ENCODE measurements at regions not wholly inside any gene's neighbourhood (a gene's known extent, or its start where the extent isn't known, plus 50 kb on each side); places are given as distances from the start of the nearest gene placed in this dataset.

DNA sequence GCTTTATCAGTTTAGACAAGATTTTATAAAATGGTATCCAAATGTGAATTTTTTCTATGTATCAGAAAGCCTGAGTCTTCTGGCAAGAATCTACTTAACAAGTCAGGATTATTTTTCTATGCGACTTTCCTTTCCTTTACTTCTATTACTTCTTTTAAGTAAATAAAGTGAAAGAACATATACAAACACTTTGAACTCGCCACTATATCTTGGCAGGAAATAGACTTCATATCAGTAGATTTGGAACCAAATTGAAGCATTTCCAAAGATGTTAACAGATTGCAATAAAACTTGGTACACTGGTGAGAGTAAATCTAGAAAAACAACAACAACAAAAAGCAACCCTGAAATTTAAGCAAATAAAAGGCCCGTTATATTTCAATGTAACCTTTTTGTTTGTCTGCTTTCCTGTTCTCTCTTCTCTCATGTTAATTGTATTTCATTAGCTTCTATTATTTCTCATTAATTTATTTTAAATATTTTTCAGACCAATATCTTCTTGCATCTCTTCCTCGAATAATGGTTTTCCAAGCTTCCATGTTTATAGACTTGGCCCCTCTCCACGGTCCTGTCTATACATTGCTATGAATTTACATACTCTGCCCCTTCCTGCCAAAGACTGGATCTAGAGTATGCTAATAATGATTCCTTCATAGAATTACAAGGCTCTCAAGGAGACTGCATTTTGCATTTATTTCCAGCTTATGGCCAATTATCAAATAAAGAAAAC is 843.6 kb downstream of the ADGRL2 start:
- TF ChIP-seq, protein P1, sequence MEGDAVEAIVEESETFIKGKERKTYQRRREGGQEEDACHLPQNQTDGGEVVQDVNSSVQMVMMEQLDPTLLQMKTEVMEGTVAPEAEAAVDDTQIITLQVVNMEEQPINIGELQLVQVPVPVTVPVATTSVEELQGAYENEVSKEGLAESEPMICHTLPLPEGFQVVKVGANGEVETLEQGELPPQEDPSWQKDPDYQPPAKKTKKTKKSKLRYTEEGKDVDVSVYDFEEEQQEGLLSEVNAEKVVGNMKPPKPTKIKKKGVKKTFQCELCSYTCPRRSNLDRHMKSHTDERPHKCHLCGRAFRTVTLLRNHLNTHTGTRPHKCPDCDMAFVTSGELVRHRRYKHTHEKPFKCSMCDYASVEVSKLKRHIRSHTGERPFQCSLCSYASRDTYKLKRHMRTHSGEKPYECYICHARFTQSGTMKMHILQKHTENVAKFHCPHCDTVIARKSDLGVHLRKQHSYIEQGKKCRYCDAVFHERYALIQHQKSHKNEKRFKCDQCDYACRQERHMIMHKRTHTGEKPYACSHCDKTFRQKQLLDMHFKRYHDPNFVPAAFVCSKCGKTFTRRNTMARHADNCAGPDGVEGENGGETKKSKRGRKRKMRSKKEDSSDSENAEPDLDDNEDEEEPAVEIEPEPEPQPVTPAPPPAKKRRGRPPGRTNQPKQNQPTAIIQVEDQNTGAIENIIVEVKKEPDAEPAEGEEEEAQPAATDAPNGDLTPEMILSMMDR (IDR thresholded peaks at IDR 0.05), result no peak
- no peak for TF ChIP-seq POLR2A (IDR thresholded peaks at IDR 0.05)
